ENCODE measurements at regions not wholly inside any gene's neighbourhood (a gene's known extent, or its start where the extent isn't known, plus 50 kb on each side); places are given as distances from the start of the nearest gene placed in this dataset.
"Not testable (repeated sequence)": the region's sequence is repeated elsewhere in the genome, so short reads cannot be mapped to it uniquely, and the experiment has no call there.

DNA sequence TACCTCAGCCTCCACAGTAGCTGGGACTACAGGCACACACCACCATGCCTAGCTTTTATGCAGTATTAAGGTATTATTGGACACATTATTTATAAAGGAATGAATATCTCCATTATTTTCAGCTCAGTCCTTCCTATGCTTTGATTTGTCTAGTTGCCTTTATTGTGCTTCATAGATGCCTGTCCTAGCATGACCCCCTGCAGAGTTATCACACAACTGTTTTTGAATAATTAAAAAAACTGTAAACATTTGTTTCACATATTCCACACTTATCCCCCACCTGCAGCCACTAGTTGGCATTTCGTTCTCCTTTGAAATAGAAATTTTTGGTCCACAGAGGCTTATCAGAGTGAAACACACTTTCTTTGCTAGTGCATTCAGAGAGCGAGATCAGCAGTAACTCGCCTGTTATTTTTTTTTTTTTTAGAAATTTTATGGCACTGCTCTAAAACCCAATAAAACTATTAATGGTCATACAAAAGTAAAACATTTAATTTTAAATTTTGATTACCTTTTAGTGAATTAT lies 151.8 kb upstream of the RASA1 start:
- no peak for FAIRE-seq

DNA sequence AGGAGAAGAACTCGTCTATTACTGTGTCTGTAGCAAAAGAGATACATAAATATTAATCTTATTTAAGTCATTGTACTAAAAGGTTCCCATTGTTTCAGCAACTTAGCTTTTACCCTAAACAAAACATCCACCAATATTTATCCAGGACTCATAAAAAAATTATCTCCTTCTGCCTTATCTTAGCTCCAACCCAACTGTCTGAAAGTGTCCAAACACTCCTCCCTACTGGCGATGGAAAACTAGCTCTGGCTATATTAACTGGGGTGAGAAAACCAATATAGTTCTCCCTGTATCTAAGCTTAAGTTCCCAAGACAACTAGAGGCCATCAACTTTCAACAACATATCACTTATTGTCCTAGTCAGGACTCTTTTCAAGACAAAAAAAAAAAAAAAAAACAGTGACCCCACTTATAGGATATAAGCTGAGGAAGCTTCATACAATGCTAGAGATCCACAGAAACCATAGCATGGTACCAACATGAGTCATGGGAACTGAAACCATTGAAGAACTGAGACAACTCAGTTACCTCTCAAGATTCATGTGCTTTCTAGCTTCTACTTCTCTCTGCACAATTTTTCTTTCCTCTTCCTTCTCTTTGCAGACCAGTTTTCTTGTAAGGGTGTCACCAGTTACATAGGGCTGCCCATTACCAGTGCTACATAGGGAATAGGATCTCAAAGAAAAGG lies 150.7 kb upstream of the RASA1 start:
- FAIRE-seq = no peak

DNA sequence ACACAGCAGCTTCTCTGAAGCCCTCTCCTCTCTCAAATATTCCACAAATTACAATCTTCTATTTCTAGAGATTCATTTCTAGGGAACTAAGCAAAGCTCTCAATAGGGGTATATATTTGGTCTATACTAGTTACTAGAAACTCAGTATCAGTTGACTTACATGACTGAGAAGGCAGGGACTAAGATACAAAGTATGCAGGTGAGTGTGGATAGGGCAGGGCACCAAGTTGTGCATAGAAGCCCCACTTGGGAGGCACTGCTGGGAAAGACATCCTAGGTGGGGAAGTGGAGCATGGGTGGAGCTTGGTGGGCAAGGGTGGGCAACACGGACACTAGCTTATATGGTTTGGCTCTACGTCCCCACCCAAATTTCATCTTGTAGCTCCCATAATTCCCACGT lies 148.1 kb upstream of the RASA1 start:
- no peak for FAIRE-seq

DNA sequence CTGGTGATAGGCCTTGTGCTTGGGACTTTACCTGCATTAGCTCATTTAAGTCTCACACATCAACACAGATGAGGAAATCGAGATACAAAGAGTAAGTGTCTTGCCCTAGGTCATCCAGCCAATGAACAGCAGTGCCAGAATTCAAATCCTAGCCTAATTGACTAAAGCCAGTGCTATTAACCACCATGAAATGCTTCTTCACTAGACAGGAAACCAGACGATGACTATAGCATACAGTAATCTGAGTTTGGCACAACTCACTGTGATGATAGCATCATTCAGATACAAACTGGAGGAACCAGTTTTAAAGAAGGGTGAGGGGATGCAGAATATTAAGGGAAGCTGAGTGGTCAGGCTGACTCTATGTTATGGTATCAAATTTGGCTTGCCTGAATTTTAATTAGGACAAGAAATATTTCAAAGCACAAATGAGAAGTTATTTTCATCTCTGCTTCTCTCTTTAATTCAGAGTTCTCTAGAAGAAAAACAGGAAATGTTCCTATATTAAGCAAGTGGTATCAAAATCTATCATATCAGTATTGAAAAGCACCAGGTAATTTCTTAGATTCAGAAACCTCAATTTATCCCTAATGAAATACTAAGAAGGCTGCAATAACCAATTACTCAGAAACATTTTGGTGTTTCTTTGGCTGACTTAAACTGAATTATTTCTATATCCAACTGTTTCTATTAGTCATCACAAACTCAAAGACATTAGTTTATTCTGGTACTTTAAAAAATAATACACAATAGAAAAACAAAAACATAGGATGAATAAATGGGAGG lies 147.0 kb upstream of the RASA1 start:
- no peak for FAIRE-seq

DNA sequence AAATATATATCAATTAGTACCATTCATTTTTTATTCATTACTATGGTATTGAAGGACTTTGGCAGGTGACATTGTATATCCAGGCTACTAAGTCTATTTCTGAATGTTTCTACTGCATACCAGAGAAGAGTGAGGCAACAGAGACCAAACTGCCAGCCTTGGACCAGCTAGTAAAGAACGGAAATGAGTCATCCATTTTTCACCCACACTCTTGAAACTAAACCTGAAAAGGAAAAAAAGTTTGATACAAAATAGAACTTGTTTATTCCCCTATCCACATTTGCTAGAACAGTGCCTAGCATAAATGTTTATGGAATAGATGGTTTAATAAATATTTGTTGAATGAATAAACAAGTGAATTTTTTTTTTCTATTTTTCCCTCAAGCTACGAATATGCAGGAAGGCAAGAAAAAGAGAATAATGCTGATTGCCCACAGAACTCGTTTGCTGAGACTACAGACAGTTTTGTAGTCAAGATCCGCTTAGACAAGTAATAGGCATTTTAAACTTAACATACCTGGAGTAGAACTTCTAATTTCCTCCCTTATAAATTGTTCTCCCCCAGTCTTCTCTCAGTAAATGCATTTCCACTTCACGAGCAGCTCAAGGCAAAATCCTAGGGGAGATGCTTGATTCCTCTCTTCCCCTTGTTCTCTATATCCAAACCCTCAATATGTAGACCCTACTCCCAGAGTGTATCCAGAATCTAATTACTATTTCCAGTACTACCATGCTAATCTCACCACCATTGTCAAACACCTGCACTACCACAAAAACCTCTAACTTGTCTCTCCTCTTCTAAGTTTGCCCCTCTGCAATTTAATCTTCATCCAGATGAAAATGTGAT lies 146.2 kb upstream of the RASA1 start:
- FAIRE-seq = no peak

DNA sequence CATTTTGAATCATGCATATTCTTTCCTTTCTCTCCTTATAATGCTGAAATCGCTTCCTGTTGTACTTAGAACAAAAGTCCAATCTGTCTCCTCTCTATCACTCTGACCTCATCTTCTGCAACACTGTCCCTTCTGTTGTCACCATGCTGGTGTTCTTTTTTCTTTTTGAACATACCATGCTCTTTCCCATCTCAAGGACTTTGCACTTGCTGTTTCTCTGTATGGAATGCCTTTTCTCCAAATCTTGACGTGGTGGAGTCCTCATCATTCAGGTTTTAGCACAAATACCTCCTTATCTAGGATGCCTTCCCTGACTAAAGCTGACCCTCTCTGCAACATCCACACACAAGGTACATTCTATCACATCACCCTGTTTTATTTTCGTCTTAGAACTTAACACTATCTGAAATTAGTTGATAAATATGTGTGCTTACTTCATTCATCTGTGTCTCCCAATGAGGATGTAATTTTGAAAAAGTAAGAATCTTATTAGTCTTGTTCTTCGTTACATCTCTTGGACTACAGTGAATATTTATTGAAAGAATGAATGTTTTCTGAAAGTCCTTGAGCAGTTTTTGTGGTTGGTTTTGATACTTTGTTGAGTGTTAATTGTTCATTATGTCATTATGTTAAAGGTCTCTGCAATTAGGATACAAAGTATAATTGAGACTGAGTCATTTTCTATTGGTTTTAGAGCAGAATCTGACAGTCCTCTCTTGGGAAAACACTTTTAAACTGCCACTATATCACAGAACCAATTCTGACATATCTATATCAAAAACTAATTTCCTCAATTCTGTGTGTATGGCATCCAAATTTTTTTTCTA lies 145.3 kb upstream of the RASA1 start:
- FAIRE-seq = no peak

DNA sequence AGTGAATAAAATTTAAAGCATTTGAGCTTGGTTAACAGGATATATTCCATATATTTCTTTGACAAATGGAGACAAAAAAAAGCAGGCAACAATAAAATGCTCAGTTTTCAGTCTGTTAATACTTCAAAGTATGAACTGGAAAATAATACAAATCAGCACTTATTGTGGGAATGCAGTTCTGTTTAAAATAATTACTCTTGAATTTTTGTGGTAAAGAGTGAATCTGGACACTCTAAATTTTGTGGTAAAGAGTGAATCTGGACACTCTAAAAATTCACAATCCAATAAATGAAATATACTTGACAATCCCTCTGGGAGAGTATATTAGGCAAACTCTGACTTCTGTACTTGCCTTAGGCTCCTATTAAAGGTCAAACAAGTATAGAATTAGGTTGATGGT lies 141.9 kb upstream of the RASA1 start:
- FAIRE-seq = no peak

DNA sequence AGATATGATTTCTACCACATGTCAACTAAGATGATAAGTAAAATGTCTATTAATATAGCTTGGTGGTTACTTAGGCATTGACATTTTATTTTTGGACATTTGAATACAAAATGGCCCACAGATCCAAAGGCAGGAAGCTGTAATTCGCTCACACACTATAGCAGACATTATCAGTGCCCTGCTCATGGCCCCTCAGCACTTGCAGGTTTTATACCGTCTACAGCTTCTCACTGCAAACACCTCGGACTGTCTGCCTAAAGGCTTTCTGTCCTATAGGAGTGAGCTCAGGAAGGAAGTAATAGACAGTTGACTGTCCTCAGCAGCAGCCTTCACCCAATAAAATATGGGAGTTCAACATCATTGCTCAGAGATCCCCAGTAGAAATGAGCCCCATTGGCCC lies 140.8 kb upstream of the RASA1 start:
- no peak for FAIRE-seq

DNA sequence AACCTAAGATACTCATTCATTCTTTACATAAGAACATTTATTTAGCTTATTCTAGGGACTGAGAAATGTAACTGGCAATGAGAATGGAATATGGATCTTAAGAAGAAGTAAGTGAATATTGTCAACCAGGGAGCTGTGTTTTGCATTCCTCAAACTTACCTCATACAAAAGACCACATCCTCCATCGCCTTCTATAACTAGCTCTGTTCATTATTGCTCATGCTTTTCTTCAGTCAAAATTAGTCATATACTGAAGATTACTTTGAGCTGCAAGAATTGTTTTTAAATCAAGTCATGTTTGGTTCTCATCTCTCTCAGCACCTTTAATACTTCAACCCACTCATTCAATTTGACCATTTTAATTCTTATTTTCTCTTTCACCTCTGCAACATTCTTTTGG lies 140.3 kb upstream of the RASA1 start:
- FAIRE-seq = no peak

DNA sequence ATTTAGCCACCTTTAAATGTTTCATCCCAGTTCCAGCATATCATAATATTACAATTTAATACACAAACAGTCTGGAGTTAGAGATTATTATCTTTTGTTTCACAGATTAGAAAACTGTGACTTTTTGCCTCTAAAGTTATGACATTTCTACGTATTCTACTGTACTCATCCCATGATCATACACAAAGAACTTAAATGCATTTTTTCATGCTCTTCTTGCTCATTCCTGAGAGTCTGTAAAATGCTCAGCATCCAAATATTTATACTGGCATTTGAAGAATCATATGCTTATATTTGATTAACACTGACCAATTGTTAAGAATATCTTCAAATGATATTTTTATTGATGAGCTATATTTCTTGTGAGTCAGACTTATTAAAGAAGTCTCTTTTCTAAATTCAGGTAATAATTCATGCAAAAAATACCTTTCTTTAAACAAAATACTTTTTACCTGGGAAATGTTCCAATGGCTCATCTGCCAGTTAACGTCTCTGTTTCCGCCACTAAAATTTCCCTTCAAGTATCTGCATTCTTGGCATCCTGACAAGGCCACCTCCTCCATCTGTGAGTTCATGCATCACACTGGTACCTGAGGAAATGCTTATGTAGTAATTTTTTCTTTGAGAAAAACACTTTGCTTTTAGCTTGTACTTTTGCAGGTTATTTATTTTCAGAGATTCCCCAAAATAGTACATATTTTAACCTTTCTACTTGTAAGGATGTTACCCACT lies 139.6 kb upstream of the RASA1 start:
- no peak for FAIRE-seq

DNA sequence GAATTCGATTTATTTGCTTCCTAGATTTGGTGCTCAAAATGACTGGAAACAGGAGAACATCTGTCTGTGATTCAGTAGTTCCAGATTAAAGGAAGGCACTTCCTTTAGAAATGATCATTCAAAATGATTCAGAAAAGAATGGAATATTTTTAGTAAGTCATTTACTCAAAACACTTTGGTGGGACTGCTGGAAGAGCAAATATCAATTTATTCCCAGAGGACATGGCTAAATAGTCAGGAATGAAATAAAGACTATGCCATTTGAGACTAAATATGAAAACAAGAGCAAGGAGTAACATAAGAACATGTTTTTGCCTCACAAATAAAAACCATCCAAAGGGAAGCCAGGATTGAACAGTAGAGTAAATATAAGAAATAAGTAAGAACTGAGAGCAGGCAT lies 138.6 kb upstream of the RASA1 start:
- FAIRE-seq = no peak

DNA sequence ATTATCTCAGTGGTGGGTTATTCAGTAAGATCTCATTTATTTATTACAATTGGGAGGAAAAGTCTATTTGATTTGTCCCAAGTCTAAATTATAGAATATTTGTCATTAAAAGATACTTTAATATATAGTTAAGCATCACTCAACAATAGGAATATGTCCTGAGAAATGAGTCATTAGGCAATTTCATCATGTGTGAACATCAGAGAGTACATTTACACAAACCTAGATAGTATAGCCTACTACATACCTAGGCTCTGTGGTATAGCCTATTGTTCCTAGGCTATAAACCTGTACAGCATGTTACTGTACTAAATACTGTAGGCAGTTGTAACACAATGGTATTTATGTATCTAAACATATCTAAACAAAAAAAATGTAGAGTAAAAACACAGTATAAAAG lies 135.0 kb upstream of the RASA1 start:
- no peak for FAIRE-seq

DNA sequence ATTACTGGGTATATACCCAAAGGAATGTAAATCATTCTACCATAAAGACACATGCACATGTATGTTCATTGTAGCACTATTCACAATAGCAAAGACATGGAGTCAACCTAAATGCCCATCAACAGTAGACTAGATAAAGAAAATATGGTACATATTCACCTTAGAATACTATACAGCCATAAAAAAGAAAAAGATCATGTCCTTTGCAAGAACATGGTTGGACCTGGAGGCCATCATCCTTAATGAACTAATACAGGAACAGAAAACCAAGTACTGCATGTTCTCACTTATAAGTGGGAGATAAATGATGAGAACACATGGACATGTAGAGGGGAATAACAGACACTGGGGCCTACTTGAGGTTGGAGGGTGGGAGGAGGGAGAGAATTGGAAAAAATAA lies 133.2 kb upstream of the RASA1 start:
- not testable (repeated sequence) for FAIRE-seq

DNA sequence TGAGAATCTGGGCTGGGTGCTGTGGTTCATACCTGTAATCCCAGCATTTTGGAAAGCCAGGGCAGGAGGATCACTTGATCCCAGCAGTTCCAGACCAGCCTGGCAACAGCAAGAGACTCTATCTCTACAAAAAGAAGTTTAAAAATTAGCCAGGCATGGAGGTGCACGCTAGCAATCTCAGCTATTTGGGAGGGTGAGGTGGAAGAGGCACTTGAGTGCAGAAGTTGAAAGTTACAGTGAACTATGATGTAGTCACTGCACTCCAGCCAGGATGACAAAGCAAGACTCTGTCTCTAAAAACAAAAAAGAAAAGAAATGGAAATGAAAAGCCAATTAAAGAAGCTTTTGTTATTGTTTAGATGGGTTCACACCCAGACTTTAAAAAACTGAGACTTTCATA lies 131.6 kb upstream of the RASA1 start:
- FAIRE-seq = no peak

DNA sequence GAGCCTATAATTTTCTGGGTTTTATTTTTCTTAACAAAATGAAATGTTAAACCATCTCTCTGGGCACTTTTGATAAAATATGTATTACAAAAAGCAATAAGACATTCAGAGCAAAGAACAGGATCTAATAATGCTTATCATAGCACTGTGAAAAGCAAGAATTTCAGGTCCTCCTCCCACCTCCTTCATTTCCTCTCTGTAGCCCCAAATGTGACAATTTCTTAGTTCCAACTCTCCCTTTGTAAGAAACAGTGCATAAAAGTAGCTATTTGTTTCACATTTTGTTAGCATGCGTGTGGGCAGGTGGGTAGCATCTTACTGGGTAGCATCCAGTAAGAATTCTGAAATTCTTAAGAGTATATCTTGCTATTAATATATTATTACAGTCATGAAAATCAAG lies 130.9 kb upstream of the RASA1 start:
- no peak for FAIRE-seq

DNA sequence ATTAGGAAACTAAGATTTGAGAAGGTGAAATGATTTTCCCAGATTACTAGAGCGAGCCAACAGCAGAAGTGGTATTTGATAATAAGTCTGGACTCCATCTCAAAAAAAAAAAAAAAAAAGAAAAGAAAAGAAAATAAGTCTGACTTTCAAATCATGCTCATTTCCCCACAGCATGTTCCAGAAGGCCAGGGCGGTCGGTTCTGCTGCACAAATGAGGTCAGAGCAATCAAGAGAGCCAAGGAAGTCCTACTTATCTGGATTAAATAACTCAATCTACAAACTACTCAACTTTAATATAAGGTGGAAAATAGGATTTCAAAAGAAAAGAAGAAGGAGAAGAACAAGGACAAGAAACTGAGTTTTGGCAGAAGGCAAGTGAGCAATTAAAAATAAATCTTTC lies 130.4 kb upstream of the RASA1 start:
- FAIRE-seq = no peak

DNA sequence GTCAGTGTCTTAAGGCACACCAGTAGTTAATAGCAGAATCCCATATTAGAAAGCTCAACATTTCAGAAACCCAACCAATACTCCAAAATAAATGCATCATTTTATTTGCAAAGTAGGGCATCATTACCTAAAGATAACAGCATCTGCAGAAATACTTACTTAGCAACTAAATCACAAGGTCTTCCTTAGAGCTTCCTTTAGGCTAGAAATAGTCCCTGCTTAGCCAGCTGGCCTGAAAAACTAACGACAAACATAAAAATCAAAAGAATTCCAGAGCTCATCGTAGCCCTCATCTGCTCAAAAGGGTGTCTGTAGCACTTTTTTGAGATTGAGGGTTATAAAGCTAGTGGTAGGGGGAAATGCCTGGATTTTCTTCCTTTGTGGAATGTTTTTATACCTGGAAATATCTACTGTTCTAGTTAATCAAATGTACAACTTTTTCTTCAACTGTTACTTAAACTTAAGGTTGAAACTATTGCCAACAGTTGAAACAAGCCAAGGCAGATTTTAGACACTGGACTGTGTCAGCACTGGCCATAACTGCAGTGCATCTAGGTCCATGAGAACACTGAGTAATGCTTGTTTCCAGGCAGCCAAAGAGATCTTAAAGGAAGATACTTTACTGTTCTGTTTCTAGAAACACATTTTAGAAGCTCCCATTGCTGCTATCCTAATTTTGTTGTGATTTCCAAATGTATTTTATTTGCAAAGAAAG lies 129.4 kb upstream of the RASA1 start:
- FAIRE-seq = no peak

DNA sequence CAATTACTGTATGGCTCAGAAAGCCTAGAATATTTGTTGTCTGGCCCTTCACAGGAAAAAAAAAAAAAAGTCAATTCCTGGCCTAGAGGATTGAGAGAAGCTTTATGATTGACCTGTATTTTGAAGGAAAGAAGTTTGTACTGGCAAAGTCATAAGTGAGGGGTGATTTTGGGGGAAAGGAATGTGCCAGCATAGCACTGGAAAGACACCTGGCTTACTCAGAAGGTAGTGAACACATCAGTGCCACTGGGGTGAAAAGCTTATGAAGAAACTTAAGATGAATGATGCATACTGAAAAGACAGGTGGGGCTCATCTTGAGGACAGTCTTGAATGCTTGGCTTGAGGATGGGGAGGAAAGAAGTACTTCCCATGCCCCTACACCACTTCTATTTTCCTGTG lies 127.9 kb upstream of the RASA1 start:
- no peak for FAIRE-seq

DNA sequence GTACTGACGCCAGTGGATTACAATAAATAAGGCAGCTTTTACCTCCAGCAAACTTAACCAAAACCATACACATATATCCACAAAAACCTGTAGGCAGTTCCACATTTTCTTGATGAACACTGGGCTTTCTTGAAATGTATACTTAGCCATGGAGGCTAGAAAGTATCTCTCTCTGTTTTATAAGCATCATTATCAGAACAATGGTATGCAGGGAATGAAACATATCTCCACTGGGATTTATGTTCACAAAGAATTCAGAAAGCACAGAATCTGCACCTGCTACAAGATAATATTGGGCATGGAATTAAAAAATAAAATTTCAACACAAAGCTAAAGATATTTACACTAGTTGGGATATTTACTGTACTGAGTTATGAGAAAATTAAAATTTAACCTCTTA lies 126.1 kb upstream of the RASA1 start:
- FAIRE-seq = no peak

DNA sequence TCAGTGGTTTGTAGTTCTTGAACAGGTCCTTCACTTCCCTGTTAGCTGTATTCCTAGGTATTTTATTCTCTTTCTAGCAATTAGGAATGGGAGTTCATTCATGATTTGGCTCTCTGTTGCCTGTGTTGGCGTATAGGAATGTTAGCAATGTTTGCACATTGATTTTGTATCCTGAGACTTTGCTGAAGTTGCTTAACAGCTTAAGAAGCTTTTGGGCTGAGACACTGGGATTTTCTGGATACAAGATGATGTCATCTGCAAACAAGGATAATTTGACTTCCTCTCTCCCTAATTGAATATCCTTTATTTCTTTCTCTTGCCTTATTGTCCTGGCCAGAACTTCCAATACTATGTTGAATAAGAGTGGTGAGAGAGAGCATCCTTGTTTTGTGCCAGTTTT lies 121.8 kb upstream of the RASA1 start:
- FAIRE-seq = not testable (repeated sequence)

DNA sequence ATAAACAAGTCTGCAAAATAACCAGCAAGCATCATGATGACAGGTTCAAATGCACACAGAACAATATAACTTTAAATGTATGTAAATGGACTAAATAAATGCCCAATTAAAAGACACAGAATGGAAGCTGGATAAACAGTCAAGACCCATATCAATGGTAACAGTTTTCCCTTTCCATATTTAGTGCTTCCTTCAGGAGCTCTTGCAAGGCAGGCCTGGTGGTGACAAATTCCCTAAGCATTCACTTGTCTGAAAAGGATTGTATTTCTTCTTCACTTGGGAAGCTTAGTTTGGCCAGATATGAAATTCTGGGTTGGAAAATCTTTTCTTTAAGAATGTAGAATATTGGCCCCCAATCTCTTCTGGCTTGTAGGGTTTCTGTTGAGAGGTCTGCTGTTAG lies 120.2 kb upstream of the RASA1 start:
- FAIRE-seq = no peak
